SK-N-SH (cell line): ENCODE measurements at regions not wholly inside any gene's neighbourhood (a gene's known extent, or its start where the extent isn't known, plus 50 kb on each side); places are given as distances from the start of the nearest gene placed in this dataset.

ENCODE experiments used
- CTCF ChIA-PET: fragments of 300-600, 350-600 bp; formaldehyde crosslinking; extraction: SDS; loops from one replicate; lab custom pipeline; 2021; lab: Yijun Ruan, JAX
- POLR2A ChIA-PET: fragments of 350-600 bp; sonication (Branson Sonifier 250); formaldehyde crosslinking; extraction: SDS; loops from one replicate; lab custom pipeline; 2020; ENCODE audit warnings: antibody characterized with exemption, inconsistent platforms; lab: Yijun Ruan, JAX
- DNase-seq: peaks from one replicate; pipeline ENCODE4 v3.0.0; 2012
- H2AFZ ChIP-seq: fragments of 200-600 bp; sonication (generic); 2 replicates; pipeline ENCODE4 v1.8.1; 2016; ENCODE audit warnings: antibody characterized with exemption, mild to moderate bottlenecking, low read depth
- H3F3A ChIP-seq: fragments of 200-600 bp; sonication (generic); replicated peaks from 2 replicates; pipeline ENCODE3; 2016; ENCODE audit warnings: antibody characterized with exemption, mild to moderate bottlenecking; ENCODE audit not compliant: insufficient read depth
- H3K27ac ChIP-seq, 2 experiments: fragments of 200-500 bp in 1 of 2; fragments of 200-600 bp in 1 of 2; sonication (Bioruptor generic) in 1 of 2; sonication (generic), shearing (Covaris generic) in 1 of 2; 2 replicates each; pipeline versions ENCODE4 v1.5.1 to v1.6.1; 2014 to 2016; ENCODE audit warnings: low read depth in 2 of 2, inconsistent platforms in 1 of 2, low read length in 1 of 2, mild to moderate bottlenecking in 1 of 2, mixed read lengths in 1 of 2
- H3K27me3 ChIP-seq: fragments of 200-600 bp; sonication (generic), shearing (Covaris generic); 2 replicates; pipeline ENCODE4 v1.6.1; 2016; ENCODE audit warnings: mixed run types; ENCODE audit not compliant: insufficient read depth
- H3K36me3 ChIP-seq, 2 experiments: fragments of 200-500 bp in 1 of 2; fragments of 200-600 bp in 1 of 2; sonication (Bioruptor generic) in 1 of 2; sonication (generic) in 1 of 2; replicated peaks in 1 of 2; 2 replicates each; pipeline versions ENCODE3 to v1.5.1; 2014 to 2016; ENCODE audit warnings: low read length in 1 of 2, mild to moderate bottlenecking in 1 of 2; ENCODE audit not compliant: insufficient read depth in 2 of 2, control insufficient read depth in 1 of 2
- H3K4me1 ChIP-seq, 2 experiments: fragments of 200-500 bp in 1 of 2; fragments of 200-600 bp in 1 of 2; sonication (Bioruptor generic) in 1 of 2; sonication (generic), shearing (Covaris generic) in 1 of 2; 2 replicates each; pipeline versions ENCODE4 v1.5.1 to v1.6.1; 2014 to 2016; ENCODE audit warnings: low read depth in 1 of 2, low read length in 1 of 2, mixed run types in 1 of 2; ENCODE audit not compliant: insufficient read depth in 2 of 2, control insufficient read depth in 1 of 2
- H3K4me2 ChIP-seq: fragments of 200-600 bp; sonication (generic), shearing (Covaris generic); 2 replicates; pipeline ENCODE4 v1.6.1; 2017; ENCODE audit warnings: mixed run types
- H3K4me3 ChIP-seq, 2 experiments: fragments of 200-500 bp in 1 of 2; fragments of 200-600 bp in 1 of 2; sonication (Bioruptor generic) in 1 of 2; sonication (generic), shearing (Covaris generic) in 1 of 2; 2 replicates each; pipeline versions ENCODE4 v1.5.1 to v1.8.1; 2014 to 2016; ENCODE audit warnings: low read depth in 2 of 2, inconsistent platforms in 1 of 2, low read length in 1 of 2, mild to moderate bottlenecking in 1 of 2, mixed read lengths in 1 of 2, moderate library complexity in 1 of 2
- H3K79me2 ChIP-seq: fragments of 200-600 bp; sonication (generic); 2 replicates; pipeline ENCODE4 v1.8.1; 2017; ENCODE audit warnings: mild to moderate bottlenecking; ENCODE audit not compliant: insufficient read depth
- H3K9ac ChIP-seq: fragments of 200-600 bp; sonication (generic); 2 replicates; pipeline ENCODE4 v1.6.1; 2017; ENCODE audit warnings: mixed run types
- H3K9me2 ChIP-seq: fragments of 200-600 bp; sonication (generic); 2 replicates; pipeline ENCODE4 v1.6.1; 2017; ENCODE audit warnings: mixed run types
- H3K9me3 ChIP-seq: fragments of 200-600 bp; sonication (generic); 2 replicates; pipeline ENCODE4 v1.6.1; 2017; ENCODE audit warnings: mixed run types, mild to moderate bottlenecking, moderate library complexity
- H4K20me1 ChIP-seq: fragments of 200-600 bp; sonication (generic); 2 replicates; pipeline ENCODE4 v1.6.1; 2017; ENCODE audit warnings: mild to moderate bottlenecking, mixed run types; ENCODE audit not compliant: insufficient read depth
- EP300 ChIP-seq, 2 experiments: IDR thresholded peaks; 2 replicates each; pipeline versions ENCODE4 v1.4.0 to v1.6.1; 2012; ENCODE audit warnings: borderline replicate concordance in 1 of 2, low read depth in 1 of 2, low read length in 1 of 2
- FOXM1 ChIP-seq: IDR thresholded peaks from 2 replicates; pipeline ENCODE4 v1.4.0; 2012; ENCODE audit warnings: low read depth, mild to moderate bottlenecking
- MEF2A ChIP-seq: IDR thresholded peaks from 2 replicates; pipeline ENCODE4 v1.4.0; 2012; ENCODE audit warnings: low read depth, borderline replicate concordance
- MXI1 ChIP-seq: IDR thresholded peaks from 2 replicates; pipeline ENCODE4 v1.6.1; 2012; ENCODE audit warnings: mild to moderate bottlenecking, low read depth, low read length, improper control_type of control experiment
- NFIC ChIP-seq: IDR thresholded peaks from 2 replicates; pipeline ENCODE4 v1.4.0; 2012; ENCODE audit warnings: borderline replicate concordance
- TAF1 ChIP-seq: IDR thresholded peaks from 2 replicates; pipeline ENCODE4 v1.6.1; 2012; ENCODE audit warnings: low read depth, mild to moderate bottlenecking, low read length, moderate library complexity, borderline replicate concordance
- YY1 ChIP-seq: IDR thresholded peaks from 2 replicates; pipeline ENCODE4 v1.4.0; 2012; ENCODE audit warnings: low read depth, mild to moderate bottlenecking
- WGBS: methylation state at CpG from one replicate; pipeline ENCODE4 v1.1.6; 2017; ENCODE audit warnings: low lambda C conversion rate; 5-methylcytosine and 5-hydroxymethylcytosine counted together
- TF ChIP-seq, protein P1 (sequence below): IDR thresholded peaks from 2 replicates; pipeline ENCODE4 v1.4.0; 2012; ENCODE audit warnings: low read depth, borderline replicate concordance
- TF ChIP-seq, protein P2 (sequence below): IDR thresholded peaks from 2 replicates; pipeline ENCODE4 v1.6.1; 2012; ENCODE audit warnings: mild to moderate bottlenecking, low read depth, low read length, moderate library complexity
- TF ChIP-seq, protein P3 (sequence below): fragments of 150-350 bp; IDR thresholded peaks from 2 replicates; pipeline ENCODE4 v1.6.1; 2017; ENCODE audit warnings: antibody characterized with exemption, low read length, low read depth, borderline replicate concordance
- TF ChIP-seq, protein P4 (sequence below): fragments of 200-600 bp; sonication (generic); IDR thresholded peaks from 2 replicates; pipeline ENCODE4 v1.6.1; 2017; ENCODE audit warnings: antibody characterized with exemption, mild to moderate bottlenecking, moderate library complexity

DNA sequence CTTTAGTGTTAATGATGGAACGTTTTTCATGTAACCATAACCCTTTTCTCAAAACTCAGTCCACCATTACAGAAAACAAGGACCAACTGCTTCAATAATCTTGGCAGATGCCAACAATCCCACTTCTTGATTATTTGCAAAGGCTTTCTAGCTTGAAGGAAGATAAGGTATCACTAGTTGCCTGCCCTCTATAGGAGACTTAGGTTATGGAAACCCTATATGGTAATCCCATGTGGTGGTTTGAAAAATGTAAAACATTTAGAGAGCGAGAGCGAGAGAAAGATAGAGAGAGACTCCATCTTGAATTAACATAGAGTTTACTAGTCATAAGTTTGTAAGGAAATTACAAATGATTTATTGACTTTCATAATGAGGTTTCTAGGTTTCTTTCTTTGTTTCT is 1627.5 kb upstream of the TENM3 start:
- Histone ChIP-seq H3K27me3 (no peaks in the 10 kb centered on the region), H3F3A (no peaks in the 10 kb centered on the region), H4K20me1 (no peaks in the 10 kb centered on the region), H3K4me1 (no peaks in the 10 kb centered on the region), H3K9me3 (no peaks in the 10 kb centered on the region), H3K4me2 (no peak overlapping the region), H2AFZ (no peak overlapping the region), H3K9me2 (no peaks in the 10 kb centered on the region), H3K79me2 (no peaks in the 10 kb centered on the region), H3K36me3 (no peaks in the 10 kb centered on the region), H3K9ac (no peak overlapping the region), H3K27ac (no peak overlapping the region), H3K4me3 (no peak overlapping the region)
- DNase-seq, result no peak
- WGBS, result 53% methylated on average over 3 of the region's 3 CpGs
- TF ChIP-seq, protein P1, sequence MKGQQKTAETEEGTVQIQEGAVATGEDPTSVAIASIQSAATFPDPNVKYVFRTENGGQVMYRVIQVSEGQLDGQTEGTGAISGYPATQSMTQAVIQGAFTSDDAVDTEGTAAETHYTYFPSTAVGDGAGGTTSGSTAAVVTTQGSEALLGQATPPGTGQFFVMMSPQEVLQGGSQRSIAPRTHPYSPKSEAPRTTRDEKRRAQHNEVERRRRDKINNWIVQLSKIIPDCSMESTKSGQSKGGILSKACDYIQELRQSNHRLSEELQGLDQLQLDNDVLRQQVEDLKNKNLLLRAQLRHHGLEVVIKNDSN, result no peak
- TF ChIP-seq, protein P2, sequence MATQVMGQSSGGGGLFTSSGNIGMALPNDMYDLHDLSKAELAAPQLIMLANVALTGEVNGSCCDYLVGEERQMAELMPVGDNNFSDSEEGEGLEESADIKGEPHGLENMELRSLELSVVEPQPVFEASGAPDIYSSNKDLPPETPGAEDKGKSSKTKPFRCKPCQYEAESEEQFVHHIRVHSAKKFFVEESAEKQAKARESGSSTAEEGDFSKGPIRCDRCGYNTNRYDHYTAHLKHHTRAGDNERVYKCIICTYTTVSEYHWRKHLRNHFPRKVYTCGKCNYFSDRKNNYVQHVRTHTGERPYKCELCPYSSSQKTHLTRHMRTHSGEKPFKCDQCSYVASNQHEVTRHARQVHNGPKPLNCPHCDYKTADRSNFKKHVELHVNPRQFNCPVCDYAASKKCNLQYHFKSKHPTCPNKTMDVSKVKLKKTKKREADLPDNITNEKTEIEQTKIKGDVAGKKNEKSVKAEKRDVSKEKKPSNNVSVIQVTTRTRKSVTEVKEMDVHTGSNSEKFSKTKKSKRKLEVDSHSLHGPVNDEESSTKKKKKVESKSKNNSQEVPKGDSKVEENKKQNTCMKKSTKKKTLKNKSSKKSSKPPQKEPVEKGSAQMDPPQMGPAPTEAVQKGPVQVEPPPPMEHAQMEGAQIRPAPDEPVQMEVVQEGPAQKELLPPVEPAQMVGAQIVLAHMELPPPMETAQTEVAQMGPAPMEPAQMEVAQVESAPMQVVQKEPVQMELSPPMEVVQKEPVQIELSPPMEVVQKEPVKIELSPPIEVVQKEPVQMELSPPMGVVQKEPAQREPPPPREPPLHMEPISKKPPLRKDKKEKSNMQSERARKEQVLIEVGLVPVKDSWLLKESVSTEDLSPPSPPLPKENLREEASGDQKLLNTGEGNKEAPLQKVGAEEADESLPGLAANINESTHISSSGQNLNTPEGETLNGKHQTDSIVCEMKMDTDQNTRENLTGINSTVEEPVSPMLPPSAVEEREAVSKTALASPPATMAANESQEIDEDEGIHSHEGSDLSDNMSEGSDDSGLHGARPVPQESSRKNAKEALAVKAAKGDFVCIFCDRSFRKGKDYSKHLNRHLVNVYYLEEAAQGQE, result no peak
- ChIA-PET POLR2A (no interaction called here), CTCF (interaction anchor here (1.0 kb wide), 2 partner anchors 8 to 21 kb away, joined by 3 to 4 read pairs; no protein-coding TSS in a partner anchor)

DNA sequence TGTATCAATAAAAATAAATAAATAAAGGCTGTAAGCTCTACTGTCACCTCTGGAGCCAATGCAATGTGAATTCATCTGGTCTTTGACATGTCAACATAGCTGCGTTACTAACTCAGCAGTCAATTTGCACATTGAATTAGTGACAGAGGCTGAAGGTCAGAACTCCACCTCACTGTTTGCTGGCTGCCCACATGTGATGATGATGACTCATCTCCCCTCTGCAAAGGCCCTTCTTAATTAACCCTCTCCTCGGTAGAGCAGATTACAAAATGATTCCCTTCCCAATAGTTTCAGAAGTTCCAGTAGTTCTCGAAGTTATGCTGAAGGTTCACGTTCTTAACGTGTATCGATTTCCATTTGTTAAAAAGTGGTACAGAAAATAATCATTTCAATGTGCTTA is 1626.0 kb upstream of the TENM3 start:
- Histone ChIP-seq H3K9me3 (no peaks in the 10 kb centered on the region), H2AFZ (no peak overlapping the region), H3K36me3 (no peaks in the 10 kb centered on the region), H3K4me2 (no peak overlapping the region), H4K20me1 (no peaks in the 10 kb centered on the region), H3K4me3 (no peak overlapping the region), H3K79me2 (no peaks in the 10 kb centered on the region), H3K27ac (no peak overlapping the region), H3K4me1 (no peaks in the 10 kb centered on the region), H3K9me2 (no peaks in the 10 kb centered on the region), H3K9ac (no peak overlapping the region), H3F3A (no peaks in the 10 kb centered on the region), H3K27me3 (no peaks in the 10 kb centered on the region)
- 4% methylated on average over 6 of the region's 6 CpGs for WGBS
- ChIA-PET CTCF (interaction anchor here (1.2 kb wide), 1 partner anchor 19 kb away, joined by 3 read pairs; no protein-coding TSS in a partner anchor), POLR2A (no interaction called here)
- DNase-seq, result no peak
- no peak for TF ChIP-seq YY1
- no peak for TF ChIP-seq MXI1
- no peak for TF ChIP-seq FOXM1

DNA sequence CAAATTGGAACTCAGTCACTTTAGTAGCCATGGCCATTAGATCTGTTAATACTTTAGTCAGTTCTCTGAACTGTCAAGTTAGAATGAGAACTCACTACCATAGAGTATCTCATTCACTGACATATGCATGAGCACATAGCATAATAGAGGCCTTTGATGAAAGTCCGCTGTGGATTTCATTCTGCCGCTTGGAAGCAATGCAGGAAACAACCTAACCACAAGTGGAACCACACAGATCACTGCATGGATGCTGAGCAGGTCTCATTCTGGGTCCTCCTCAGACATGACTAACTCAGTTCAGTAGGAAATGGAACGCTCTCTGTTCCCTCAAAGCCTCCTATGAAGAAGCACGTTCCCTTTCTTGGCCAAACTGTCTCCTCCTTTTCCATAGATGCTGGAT is 1624.8 kb upstream of the TENM3 start:
- no peak for DNase-seq
- Histone ChIP-seq H3K9ac (no peak overlapping the region), H3K27me3 (no peaks in the 10 kb centered on the region), H2AFZ (no peak overlapping the region), H3K36me3 (no peaks in the 10 kb centered on the region), H3K4me1 (no peaks in the 10 kb centered on the region), H3K9me3 (no peaks in the 10 kb centered on the region), H3K27ac (no peak overlapping the region), H3F3A (no peaks in the 10 kb centered on the region), H3K4me2 (no peak overlapping the region), H3K4me3 (no peak overlapping the region), H3K9me2 (no peaks in the 10 kb centered on the region), H4K20me1 (no peaks in the 10 kb centered on the region), H3K79me2 (no peaks in the 10 kb centered on the region)
- ChIA-PET CTCF (no interaction called here), POLR2A (no interaction called here)
- no peak for TF ChIP-seq TAF1
- TF ChIP-seq, protein P3, sequence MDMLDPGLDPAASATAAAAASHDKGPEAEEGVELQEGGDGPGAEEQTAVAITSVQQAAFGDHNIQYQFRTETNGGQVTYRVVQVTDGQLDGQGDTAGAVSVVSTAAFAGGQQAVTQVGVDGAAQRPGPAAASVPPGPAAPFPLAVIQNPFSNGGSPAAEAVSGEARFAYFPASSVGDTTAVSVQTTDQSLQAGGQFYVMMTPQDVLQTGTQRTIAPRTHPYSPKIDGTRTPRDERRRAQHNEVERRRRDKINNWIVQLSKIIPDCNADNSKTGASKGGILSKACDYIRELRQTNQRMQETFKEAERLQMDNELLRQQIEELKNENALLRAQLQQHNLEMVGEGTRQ, result no peak
- no peak for TF ChIP-seq MEF2A
- TF ChIP-seq, protein P4, sequence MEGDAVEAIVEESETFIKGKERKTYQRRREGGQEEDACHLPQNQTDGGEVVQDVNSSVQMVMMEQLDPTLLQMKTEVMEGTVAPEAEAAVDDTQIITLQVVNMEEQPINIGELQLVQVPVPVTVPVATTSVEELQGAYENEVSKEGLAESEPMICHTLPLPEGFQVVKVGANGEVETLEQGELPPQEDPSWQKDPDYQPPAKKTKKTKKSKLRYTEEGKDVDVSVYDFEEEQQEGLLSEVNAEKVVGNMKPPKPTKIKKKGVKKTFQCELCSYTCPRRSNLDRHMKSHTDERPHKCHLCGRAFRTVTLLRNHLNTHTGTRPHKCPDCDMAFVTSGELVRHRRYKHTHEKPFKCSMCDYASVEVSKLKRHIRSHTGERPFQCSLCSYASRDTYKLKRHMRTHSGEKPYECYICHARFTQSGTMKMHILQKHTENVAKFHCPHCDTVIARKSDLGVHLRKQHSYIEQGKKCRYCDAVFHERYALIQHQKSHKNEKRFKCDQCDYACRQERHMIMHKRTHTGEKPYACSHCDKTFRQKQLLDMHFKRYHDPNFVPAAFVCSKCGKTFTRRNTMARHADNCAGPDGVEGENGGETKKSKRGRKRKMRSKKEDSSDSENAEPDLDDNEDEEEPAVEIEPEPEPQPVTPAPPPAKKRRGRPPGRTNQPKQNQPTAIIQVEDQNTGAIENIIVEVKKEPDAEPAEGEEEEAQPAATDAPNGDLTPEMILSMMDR, result no peak
- no peak for TF ChIP-seq NFIC
- TF ChIP-seq EP300 (IDR thresholded peaks at IDR 0.05; ENCODE audit: borderline replicate concordance in 1 of 2, low read depth in 1 of 2, low read length in 1 of 2), result no peak
- WGBS, result 0% methylated on average over 3 of the region's 4 CpGs
